ENCODE measurements at regions not wholly inside any gene's neighbourhood (a gene's known extent, or its start where the extent isn't known, plus 50 kb on each side); places are given as distances from the start of the nearest gene placed in this dataset.
A peak's percentile ranks its signal among the peaks of the same experiment; 100 is the strongest.
"Not testable (repeated sequence)": the region's sequence is repeated elsewhere in the genome, so short reads cannot be mapped to it uniquely, and the experiment has no call there.

- not testable (repeated sequence) for DNase-seq (ENCODE audit: low read depth)
Observed at GRCh38 chr17:445839-446238, 93.2 kb upstream of the RPH3AL start, which contains the start of gene RFLNB. Gene RFLNB (minus strand): TSS chr17:445939.

DNA sequence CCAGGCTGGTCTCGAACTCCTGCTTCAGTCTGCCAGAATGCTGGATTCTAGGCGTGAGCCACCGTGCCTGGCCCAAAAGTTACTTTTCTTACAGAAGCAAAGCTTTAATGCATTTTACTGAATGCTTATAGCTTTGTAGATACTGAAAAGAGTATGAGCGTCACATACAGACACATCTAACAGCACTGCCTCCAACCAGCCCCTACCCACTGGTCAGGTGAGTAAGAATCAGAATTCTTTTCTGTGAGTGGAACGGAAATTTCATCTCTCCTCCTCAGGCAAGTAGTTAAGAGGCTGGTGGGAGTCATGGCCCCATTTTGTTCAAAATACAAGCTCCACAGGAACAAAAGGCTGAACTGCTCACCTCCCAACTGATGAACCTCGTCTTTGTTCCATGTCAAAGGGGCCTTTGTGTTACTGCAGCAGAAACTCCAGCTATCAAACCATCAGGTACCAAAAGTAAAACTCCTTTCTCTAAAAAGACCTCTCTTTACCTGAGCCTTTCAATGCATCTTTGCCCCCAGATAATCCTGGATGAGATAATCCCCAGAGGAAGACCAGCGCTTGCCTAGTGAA, 92.4 kb upstream of the RPH3AL start:
- DNase-seq (ENCODE audit: low read depth), result no peak

DNA sequence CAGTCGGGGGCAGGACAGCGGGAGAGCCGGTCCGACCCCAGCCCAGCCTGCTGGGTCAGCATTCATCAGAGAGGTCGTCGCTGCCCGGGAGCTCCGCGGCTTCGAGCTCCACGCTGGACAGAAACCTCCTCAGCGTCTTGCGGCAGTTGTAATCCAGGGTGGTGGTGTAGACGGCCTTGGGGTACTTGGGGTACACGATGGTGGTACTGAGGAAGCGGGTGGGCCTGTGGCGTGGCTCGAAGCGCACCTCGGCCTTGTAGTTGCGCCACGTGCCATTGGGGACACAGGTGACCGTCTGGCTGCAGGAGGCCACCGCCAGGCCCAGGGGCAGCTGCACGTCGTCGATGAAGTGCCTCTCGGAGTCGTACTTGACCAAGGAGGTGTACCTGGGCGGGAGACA, 90.5 kb upstream of the RPH3AL start:
- DNase-seq (ENCODE audit: low read depth), result no peak

DNA sequence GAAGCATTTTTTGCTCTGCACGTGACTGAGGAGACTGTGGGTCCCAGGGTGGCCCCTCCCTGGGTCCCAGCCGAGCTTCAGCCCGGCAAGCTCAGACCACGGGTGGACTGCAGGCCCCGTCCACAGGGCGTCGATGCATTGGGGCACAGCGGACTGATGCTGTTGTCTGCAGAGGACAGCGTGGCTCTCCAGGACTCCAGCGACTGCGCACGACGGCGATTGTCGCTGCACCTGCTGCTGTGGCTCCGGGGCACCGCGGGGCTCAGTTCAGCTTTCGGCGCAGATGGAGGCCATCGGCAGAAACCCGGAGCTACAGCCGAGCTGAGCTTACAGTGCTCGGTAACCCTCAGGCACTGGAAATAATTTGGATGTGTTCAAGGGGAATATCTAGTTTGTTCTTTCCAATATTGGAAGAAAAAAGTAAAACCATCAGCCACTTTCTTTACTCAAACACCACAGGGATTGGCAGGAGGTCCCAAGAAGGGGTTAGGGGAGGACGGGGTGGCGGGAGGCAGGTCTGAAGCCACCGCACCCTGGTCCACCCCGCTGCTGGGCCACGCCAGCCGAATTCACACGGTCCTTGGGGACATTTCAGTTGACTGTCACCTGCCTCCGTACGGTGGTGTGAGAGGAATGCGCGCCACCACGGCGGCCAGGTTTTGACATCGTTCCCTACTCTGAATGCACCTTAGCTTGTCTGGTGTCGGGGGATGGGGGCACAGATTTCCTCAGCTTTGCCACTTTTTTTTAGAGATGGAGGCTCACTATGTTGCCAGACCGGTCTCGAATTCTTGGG, 88.7 kb upstream of the RPH3AL start:
- no peak for DNase-seq (ENCODE audit: low read depth)

DNA sequence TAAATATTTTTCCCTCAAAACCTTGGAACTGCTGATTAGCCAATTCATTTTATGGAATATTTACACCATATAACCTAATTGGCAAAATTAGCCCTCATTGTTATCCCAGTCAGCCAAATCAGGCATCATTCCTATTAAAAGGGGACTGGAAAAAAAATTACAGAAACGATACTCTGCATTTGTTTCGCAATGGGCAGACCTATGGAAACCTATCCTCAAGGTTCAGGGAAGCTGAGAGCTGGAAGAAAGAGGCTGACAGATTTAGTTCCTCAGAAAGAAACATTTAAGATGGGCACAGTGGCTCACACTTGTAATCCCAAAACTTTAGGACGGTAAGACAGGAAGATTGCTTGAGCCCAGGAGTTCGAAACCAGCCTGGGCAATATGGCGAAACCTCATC, 85.6 kb upstream of the RPH3AL start:
- DNase-seq (ENCODE audit: low read depth), result no peak

DNA sequence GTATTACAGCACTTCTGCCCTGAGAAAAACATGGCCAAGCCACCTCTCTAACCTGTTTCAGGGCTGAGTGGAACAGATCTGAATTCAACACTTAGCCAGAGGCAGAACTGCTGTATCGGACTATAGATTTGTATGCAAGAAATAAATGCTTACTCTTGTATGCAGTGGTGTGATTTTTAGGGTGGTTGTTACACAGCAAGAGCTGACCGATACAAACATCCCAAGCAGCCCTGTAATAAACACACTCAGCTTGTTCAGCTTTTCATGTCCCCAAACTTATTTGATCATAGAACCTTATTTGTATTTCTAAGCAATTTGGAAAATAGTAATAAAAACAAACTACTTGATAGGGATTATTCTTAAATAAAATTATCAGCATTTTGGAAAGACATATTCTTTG, 84.9 kb upstream of the RPH3AL start:
- DNase-seq (ENCODE audit: low read depth), result no peak

DNA sequence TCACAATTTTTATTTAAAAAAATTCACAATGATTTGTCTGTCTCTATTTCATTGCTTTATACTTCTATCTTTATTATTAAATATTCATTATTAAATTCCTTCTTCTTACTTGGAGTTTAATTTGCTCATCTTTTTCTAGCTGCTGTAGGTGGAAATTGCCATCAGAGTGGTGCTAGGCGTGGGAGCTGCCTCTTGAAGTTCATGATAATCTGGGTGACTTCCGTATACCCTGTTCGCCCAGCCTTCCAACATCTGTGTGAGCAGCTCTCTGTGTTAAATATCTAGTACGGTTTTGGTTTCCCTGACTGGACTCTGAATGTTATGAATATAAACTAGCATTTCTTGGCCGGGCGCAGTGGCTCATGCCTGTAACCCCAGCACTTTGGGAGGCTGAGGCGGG, 84.0 kb upstream of the RPH3AL start:
- no peak for DNase-seq (ENCODE audit: low read depth)

DNA sequence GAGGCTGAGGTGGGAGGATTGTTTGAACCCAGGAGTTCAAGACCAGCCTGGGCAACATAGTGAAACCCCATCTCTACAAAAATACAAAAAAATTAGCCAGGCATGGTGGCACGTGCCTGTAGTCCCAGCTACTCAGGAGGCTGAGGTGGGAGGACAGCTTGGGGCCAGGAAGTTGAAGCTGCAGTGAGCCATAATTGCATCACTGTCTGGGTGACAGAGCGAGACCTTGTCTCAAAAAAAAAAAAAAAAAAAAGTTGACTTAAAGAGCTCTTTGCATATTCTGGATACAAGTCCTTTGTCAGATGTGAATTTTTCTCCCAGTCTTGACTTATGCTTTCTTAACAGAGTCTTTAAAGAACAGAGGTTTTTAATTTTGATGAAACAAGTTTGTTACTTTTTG, 79.9 kb upstream of the RPH3AL start:
- DNase-seq (ENCODE audit: low read depth), result not testable (repeated sequence)

GRCh38 chr17:431494-431893, 78.9 kb upstream of the RPH3AL start:
- DNase-seq (ENCODE audit: low read depth), result no peak

DNA sequence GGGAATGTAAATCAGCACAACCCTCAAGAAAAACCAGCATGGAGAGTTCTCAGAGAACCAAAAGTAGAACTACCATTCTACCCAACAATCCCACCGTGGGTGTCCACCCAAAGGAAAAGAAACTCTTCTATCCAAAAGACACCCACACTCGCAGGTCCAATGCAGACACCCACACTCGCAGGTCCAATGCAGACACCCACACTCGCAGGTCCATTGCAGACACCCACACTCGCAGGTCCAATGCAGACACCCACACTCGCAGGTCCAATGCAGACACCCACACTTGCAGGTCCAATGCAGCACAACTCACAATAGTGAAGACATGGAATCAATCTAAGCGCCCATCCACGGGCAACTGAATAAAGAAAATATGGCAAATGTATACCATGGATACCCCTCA, 77.0 kb upstream of the RPH3AL start:
- no peak for DNase-seq (ENCODE audit: low read depth)

DNA sequence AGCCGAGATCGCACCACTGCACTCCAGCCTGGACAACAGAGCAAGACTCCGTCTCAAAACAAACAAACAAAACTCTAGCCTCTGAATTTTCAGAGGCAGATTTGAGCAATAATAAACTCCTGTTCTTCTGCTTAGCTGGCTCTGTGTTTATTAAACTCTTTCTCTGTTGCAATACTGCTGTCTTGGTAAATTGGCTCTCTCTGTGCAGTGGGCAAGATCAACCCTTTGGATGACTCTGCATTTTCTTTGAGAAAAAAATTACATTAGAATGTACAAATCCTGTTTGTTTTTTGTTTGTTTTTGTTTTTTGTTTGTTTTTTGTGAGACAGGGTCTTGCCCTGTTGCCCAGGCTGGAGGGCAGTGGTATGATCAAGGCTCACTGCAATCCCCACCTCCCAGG, 75.8 kb upstream of the RPH3AL start:
- DNase-seq (ENCODE audit: low read depth), result no peak

GRCh38 chr17:427891-428290, 75.3 kb upstream of the RPH3AL start:
- DNase-seq (ENCODE audit: low read depth), result no peak

DNA sequence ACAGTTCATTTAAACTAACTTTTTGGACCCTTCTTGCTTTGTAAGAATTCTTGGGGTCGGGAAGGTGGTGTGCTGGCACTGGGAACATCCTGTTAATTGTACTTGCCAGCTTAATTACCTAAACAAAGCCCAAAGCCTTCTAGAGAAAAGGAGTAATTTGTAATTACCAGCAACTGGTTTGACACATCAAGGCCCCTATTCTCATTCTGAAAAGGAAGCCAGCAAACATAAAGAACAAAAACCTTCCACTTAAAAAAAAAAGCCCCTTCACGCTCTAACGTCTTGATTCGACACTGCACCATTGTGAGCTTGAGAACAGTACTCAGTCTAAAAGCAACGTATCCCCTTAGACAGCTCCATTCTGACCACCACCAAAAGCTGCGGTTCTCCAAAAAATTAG, 74.7 kb upstream of the RPH3AL start:
- DNase-seq (ENCODE audit: low read depth), result no peak

- no peak for DNase-seq (ENCODE audit: low read depth)
Observed at GRCh38 chr17:422196-422930, 69.8 kb upstream of the RPH3AL start.

- DNase-seq (ENCODE audit: low read depth), result no peak
Observed at GRCh38 chr17:420479-421175, 68.0 kb upstream of the RPH3AL start.

DNA sequence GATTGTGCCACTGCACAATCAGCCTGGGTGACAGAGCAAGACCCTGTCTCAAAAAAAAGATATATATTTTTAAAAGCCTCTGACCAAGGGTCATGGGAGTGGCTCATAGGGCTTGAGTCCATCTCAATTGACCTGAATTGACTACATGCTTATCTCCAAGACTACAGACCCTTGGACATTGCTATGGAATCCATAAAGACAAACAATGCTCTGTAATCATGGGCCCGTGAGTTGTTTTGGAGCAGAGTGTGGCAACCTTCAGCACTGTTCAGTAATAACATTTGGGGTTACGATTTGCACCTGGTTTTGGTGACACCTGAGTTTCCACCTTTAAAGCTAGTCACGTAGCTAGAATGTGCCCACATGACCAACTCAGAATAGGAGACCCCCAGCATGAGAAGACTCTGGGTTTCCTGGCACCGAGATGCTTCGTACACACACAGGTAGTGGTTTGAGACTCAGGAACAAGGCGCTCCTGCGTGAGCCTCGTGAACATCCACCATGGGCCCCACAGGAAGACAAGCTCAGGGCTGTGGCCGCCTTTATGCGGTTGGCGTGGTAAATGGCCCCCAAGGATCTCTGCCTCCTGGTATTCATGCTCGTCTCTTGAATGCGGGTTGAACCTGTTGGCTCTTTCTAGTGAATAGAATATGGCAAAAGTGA, 66.6 kb upstream of the RPH3AL start:
- DNase-seq (ENCODE audit: low read depth), result no peak

GRCh38 chr17:418421-418751, 65.8 kb upstream of the RPH3AL start:
- DNase-seq (ENCODE audit: low read depth), result no peak

DNA sequence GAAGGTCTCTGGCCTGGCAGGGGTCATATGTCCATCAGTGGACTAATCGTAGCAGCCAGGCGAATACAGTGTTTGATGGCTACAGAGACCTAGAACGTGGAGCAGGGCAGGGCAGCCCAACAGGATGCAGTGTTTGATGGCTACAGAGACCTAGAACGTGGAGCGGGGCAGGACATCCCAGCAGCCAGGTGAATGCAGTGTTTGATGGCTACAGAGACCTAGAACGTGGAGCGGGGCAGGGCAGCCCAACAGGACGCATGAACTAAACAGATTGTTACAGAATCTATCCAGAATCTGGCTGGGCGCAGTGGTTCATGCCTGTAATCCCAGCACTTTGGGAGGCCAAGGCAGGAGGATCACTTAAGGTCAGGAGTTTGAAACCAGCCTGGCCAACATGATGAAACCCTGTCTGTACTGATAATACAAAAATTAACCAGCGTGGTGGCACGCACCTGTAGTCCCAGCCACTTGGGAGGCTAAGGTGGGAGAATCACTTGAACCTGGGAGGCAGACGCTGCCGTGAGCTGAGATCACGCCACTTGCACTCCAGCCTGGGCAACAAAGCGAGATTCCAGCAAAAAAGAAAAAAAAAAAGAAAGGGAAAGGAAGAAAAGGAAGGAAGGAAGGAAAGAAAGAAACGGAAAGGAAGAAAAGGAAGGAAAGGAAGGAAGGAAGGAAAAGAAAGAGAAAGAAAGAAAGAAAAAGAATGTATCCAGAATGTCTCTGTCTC, 65.2 kb upstream of the RPH3AL start:
- DNase-seq (ENCODE audit: low read depth), result no peak

DNA sequence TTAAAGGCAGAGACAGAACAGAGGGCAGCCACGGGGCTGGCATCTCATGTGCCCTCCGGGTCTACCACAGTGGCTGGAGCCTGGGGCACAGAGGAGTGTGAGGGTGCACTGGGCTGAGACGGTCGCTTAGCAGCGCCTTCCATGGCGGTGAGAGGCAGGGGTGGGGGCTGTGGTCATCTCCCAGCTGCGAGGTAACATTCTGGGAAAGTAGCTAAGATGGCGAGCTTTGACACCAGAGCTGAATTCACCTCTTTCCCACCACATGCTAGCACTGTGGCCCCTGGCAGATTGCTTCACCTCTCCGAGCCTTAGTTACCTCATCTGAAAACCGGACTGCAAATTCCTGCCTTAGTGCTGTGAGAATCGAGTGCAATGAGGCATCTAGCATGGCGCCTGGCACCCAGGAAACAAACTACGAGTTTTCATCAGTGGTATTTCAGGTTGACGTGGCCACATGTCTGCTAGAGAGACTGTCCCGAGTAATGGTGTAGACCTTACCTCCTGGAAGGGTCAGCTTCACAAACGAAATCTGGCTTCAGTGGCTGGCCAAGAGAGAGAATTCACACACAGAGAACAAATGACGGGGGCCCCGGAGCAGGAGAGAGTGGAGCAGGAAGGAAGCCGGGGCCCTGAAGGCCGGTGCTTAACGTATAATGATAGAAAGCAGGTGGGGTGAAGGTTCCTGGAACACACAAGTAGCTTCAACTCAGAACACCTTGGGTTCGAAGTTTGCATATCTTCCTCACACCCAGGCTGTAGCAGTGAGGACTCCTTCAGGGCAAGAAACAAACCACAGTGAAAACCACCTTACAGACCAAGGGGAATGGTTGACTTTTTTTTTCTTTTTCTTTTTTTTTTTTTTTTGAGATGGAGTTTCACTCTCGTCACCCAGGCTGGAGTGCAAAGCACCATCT, 63.9 kb upstream of the RPH3AL start:
- peak; percentile 20 for DNase-seq (ENCODE audit: low read depth)

GRCh38 chr17:413706-414380, 61.2 kb upstream of the RPH3AL start:
- no peak for DNase-seq (ENCODE audit: low read depth)
